BJ (cell line): ENCODE measurements at regions not wholly inside any gene's neighbourhood (a gene's known extent, or its start where the extent isn't known, plus 50 kb on each side); places are given as distances from the start of the nearest gene placed in this dataset.
"Not testable (repeated sequence)": the region's sequence is repeated elsewhere in the genome, so short reads cannot be mapped to it uniquely, and the experiment has no call there.

Experiments
- CTCF ChIA-PET: fragments of 350-600 bp; formaldehyde crosslinking; extraction: SDS; loops from one replicate; lab custom pipeline; 2021; ENCODE audit warnings: antibody characterized with exemption, inconsistent platforms; lab: Yijun Ruan, JAX
- POLR2A ChIA-PET: fragments of 300-600 bp; sonication (Branson Sonifier 250); formaldehyde crosslinking; extraction: SDS; loops from one replicate; lab custom pipeline; 2021; ENCODE audit warnings: antibody characterized with exemption; lab: Charles Lee
- DNase-seq: peaks from one replicate; pipeline ENCODE4 v3.0.0-alpha.2; 2011; ENCODE audit warnings: low read depth
- H3K27me3 ChIP-seq: 2 replicates; pipeline ENCODE4 v1.6.0; 2011; ENCODE audit warnings: low read length; ENCODE audit not compliant: control insufficient read depth, insufficient read depth
- H3K36me3 ChIP-seq: 2 replicates; pipeline ENCODE4 v1.5.1; 2011; ENCODE audit warnings: low read length; ENCODE audit not compliant: control insufficient read depth, insufficient read depth
- H3K4me3 ChIP-seq: 2 replicates; pipeline ENCODE4 v1.5.1; 2011; ENCODE audit warnings: low read depth, mild to moderate bottlenecking, control low read depth, low read length
- CTCF ChIP-seq: IDR thresholded peaks from 2 replicates; pipeline ENCODE4 v1.5.1; 2011; ENCODE audit warnings: low read depth, mild to moderate bottlenecking, control low read depth, inconsistent platforms, low read length, moderate library complexity; ENCODE audit not compliant: insufficient read depth

- Histone ChIP-seq H3K4me3 (no peak overlapping the region), H3K36me3 (no peaks in the 10 kb centered on the region), H3K27me3 (no peaks in the 10 kb centered on the region)
- ChIA-PET CTCF (interaction anchor here (1.5 kb wide), 1 partner anchor 14 kb away, joined by 3 read pairs; no protein-coding TSS in a partner anchor), POLR2A (no interaction called here)
- no peak for DNase-seq
- no peak for TF ChIP-seq CTCF
These were observed 600.1 kb upstream of the FLRT2 start for GRCh38 chr14:84929834-84930233.

- Histone ChIP-seq H3K27me3 (no peaks in the 10 kb centered on the region), H3K36me3 (no peaks in the 10 kb centered on the region), H3K4me3 (no peak overlapping the region)
- no peak for DNase-seq
- POLR2A ChIA-PET: no interaction called here
- no peak for TF ChIP-seq CTCF
- CTCF ChIA-PET: no interaction called here
These were observed 592.9 kb upstream of the FLRT2 start for GRCh38 chr14:84937016-84937415.

GRCh38 chr14:84937449-84937848 is 592.5 kb upstream of the FLRT2 start:
- no peak for TF ChIP-seq CTCF
- CTCF ChIA-PET: no interaction called here
- POLR2A ChIA-PET: no interaction called here
- Histone ChIP-seq H3K27me3 (no peaks in the 10 kb centered on the region), H3K36me3 (no peaks in the 10 kb centered on the region), H3K4me3 (no peak overlapping the region)
- no peak for DNase-seq

- POLR2A ChIA-PET, DNase-seq, H3K4me3 ChIP-seq, H3K36me3 ChIP-seq, CTCF ChIA-PET, H3K27me3 ChIP-seq: not testable (repeated sequence)
These were observed 585.0 kb upstream of the FLRT2 start for GRCh38 chr14:84944901-84945300.

GRCh38 chr14:84959851-84960520 is 570.0 kb upstream of the FLRT2 start:
- H3K4me3 ChIP-seq: no peak overlapping the region
- no peaks in the 10 kb centered on the region for H3K27me3 ChIP-seq
- ChIA-PET CTCF (no interaction called here), POLR2A (no interaction called here)
- no peak for TF ChIP-seq CTCF
- no peaks in the 10 kb centered on the region for H3K36me3 ChIP-seq
- DNase-seq: no peak

- H3K36me3 ChIP-seq: no peaks in the 10 kb centered on the region
- no peak for DNase-seq
- H3K27me3 ChIP-seq: no peaks in the 10 kb centered on the region
- ChIA-PET CTCF (no interaction called here), POLR2A (no interaction called here)
- no peak for TF ChIP-seq CTCF
- H3K4me3 ChIP-seq: no peak overlapping the region
These were observed 568.3 kb upstream of the FLRT2 start for GRCh38 chr14:84961637-84962036.
